GM20000 (cell line): ENCODE measurements at regions not wholly inside any gene's neighbourhood (a gene's known extent, or its start where the extent isn't known, plus 50 kb on each side); places are given as distances from the start of the nearest gene placed in this dataset.
A peak's percentile ranks its signal among the peaks of the same experiment; 100 is the strongest.

Experiments used
- DNase-seq: peaks from one replicate; pipeline ENCODE4 v3.0.0; 2012; ENCODE audit warnings: low spot score
- TF ChIP-seq, protein P1 (sequence below): IDR thresholded peaks from 2 replicates; pipeline ENCODE4 v1.5.1; 2012; ENCODE audit warnings: mild to moderate bottlenecking, control low read depth; ENCODE audit errors: extremely low read depth, missing control alignments

GRCh38 chrY:11293392-11293791 is 1407.6 kb upstream of the USP9Y start:
- TF ChIP-seq, protein P1, sequence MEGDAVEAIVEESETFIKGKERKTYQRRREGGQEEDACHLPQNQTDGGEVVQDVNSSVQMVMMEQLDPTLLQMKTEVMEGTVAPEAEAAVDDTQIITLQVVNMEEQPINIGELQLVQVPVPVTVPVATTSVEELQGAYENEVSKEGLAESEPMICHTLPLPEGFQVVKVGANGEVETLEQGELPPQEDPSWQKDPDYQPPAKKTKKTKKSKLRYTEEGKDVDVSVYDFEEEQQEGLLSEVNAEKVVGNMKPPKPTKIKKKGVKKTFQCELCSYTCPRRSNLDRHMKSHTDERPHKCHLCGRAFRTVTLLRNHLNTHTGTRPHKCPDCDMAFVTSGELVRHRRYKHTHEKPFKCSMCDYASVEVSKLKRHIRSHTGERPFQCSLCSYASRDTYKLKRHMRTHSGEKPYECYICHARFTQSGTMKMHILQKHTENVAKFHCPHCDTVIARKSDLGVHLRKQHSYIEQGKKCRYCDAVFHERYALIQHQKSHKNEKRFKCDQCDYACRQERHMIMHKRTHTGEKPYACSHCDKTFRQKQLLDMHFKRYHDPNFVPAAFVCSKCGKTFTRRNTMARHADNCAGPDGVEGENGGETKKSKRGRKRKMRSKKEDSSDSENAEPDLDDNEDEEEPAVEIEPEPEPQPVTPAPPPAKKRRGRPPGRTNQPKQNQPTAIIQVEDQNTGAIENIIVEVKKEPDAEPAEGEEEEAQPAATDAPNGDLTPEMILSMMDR, result no peak
- DNase-seq, result no peak

- peak; percentile 42 for DNase-seq
- TF ChIP-seq, protein P1, result no peak
Observed at GRCh38 chrY:11334151-11334550, 1366.9 kb upstream of the USP9Y start.
